ENCODE measurements at regions not wholly inside any gene's neighbourhood (a gene's known extent, or its start where the extent isn't known, plus 50 kb on each side); places are given as distances from the start of the nearest gene placed in this dataset.

- TF ChIP-seq ZNF140 (tag by site-specific recombination; IDR thresholded peaks at IDR 0.05) = no peak
- no peak for TF ChIP-seq INSM2 (tag by site-specific recombination; IDR thresholded peaks at IDR 0.05)
- no peak; the same call in 1 of the 2 replicates for TF ChIP-seq HIC1 (tag by site-specific recombination; IDR thresholded peaks at IDR 0.05)
- no peak for TF ChIP-seq ZSCAN18 (tag by site-specific recombination; IDR thresholded peaks at IDR 0.05)
- TF ChIP-seq ZFP69B (tag by site-specific recombination; IDR thresholded peaks at IDR 0.05) = no peak
- TF ChIP-seq ZNF660 (tag by site-specific recombination; IDR thresholded peaks at IDR 0.05) = no peak
- peak; percentile 41 for TF ChIP-seq ZNF335 (tag by site-specific recombination; conservative IDR thresholded peaks at IDR 0.05)
- TF ChIP-seq SALL2 (tag by site-specific recombination; IDR thresholded peaks at IDR 0.05; ENCODE audit: borderline replicate concordance) = no peak
- no peak for TF ChIP-seq IKZF3 (tag by site-specific recombination; IDR thresholded peaks at IDR 0.05)
- TF ChIP-seq ZNF311 (tag by site-specific recombination; IDR thresholded peaks at IDR 0.05; ENCODE audit: borderline replicate concordance) = no peak
- peak; percentile 88 for TF ChIP-seq ZBTB20 (tag by site-specific recombination; IDR thresholded peaks at IDR 0.05)
- no peak for TF ChIP-seq AEBP2 (tag by site-specific recombination; IDR thresholded peaks at IDR 0.05; ENCODE audit: borderline replicate concordance)
- TF ChIP-seq PBX3 (CRISPR knock-in tag; IDR thresholded peaks at IDR 0.05) = no peak
- no peak for TF ChIP-seq ZNF132 (tag by site-specific recombination; IDR thresholded peaks at IDR 0.05; ENCODE audit: borderline replicate concordance)
- peak; percentile 72 for TF ChIP-seq KLF7 (tag by site-specific recombination; IDR thresholded peaks at IDR 0.05; ENCODE audit: borderline replicate concordance)
- TF ChIP-seq ZNF404 (tag by site-specific recombination; IDR thresholded peaks at IDR 0.05) = no peak
- TF ChIP-seq ZNF391 (tag by site-specific recombination; IDR thresholded peaks at IDR 0.05; ENCODE audit: borderline replicate concordance, low read depth) = no peak
- peak; percentile 26 for TF ChIP-seq SP3 (tag by site-specific recombination; IDR thresholded peaks at IDR 0.05)
- TF ChIP-seq TSHZ1 (tag by site-specific recombination; IDR thresholded peaks at IDR 0.05; ENCODE audit: borderline replicate concordance) = no peak
- TF ChIP-seq ZNF707 (tag by site-specific recombination; IDR thresholded peaks at IDR 0.05) = no peak
- peak; percentile 93 for TF ChIP-seq KLF1 (tag by site-specific recombination; IDR thresholded peaks at IDR 0.05)
- TF ChIP-seq ZNF16 (tag by site-specific recombination; IDR thresholded peaks at IDR 0.05; ENCODE audit: low read depth) = no peak
- no peak for TF ChIP-seq ZNF747 (tag by site-specific recombination; IDR thresholded peaks at IDR 0.05)
- no peak for TF ChIP-seq ZNF530 (tag by site-specific recombination; IDR thresholded peaks at IDR 0.05; ENCODE audit: low read depth)
- TF ChIP-seq SP7 (tag by site-specific recombination; IDR thresholded peaks at IDR 0.05) = 0 out of 2 replicates have a peak, but pooled peaks have one; percentile 34
- TF ChIP-seq ZNF645 (tag by site-specific recombination; IDR thresholded peaks at IDR 0.05) = no peak
- TF ChIP-seq OSR2 (tag by site-specific recombination; IDR thresholded peaks at IDR 0.05) = no peak
These were observed 127.5 kb downstream of the BDH1 start (continued) for GRCh38 chr3:197428117-197428801.
